Endodermal cell (in vitro differentiated cells): ENCODE measurements at regions not wholly inside any gene's neighbourhood (a gene's known extent, or its start where the extent isn't known, plus 50 kb on each side); places are given as distances from the start of the nearest gene placed in this dataset.

Experiments
- DNase-seq: peaks from one replicate; pipeline ENCODE4 v3.0.0-alpha.2; 2017
- H3K27ac ChIP-seq: 2 replicates; pipeline ENCODE4 v1.5.1; 2013; ENCODE audit warnings: mild to moderate bottlenecking, low read depth, low read length, moderate library complexity
- H3K27me3 ChIP-seq: 2 replicates; pipeline ENCODE4 v1.6.1; 2013; ENCODE audit warnings: mild to moderate bottlenecking, low read length, moderate library complexity; ENCODE audit not compliant: insufficient read depth, control insufficient read depth, poor library complexity, severe bottlenecking
- H3K36me3 ChIP-seq: 2 replicates; pipeline ENCODE4 v1.7.0; 2013; ENCODE audit warnings: mild to moderate bottlenecking, low read length, moderate library complexity; ENCODE audit not compliant: control insufficient read depth, insufficient read depth
- H3K4me1 ChIP-seq: one replicate; pipeline ENCODE4 v1.7.0; 2013; ENCODE audit warnings: low read length; ENCODE audit not compliant: control insufficient read depth, insufficient read depth
- H3K4me3 ChIP-seq: 2 replicates; pipeline ENCODE4 v1.5.1; 2013; ENCODE audit warnings: mild to moderate bottlenecking, low read length, moderate library complexity
- H3K9ac ChIP-seq: 2 replicates; pipeline ENCODE4 v1.6.1; 2013; ENCODE audit warnings: mild to moderate bottlenecking, low read length, moderate library complexity; ENCODE audit not compliant: poor library complexity, severe bottlenecking; ENCODE audit errors: extremely low read depth
- H3K9me3 ChIP-seq: 2 replicates; pipeline ENCODE4 v1.6.1; 2013; ENCODE audit warnings: mild to moderate bottlenecking, low read length, moderate library complexity; ENCODE audit not compliant: control insufficient read depth
- H3K27ac Mint-ChIP-seq: 2 replicates; pipeline ENCODE4 v1.8.0; 2020; ENCODE audit warnings: mixed read lengths
- H3K27me3 Mint-ChIP-seq: 2 replicates; pipeline ENCODE4 v1.8.0; 2021; ENCODE audit warnings: mild to moderate bottlenecking, mixed read lengths; ENCODE audit not compliant: insufficient read depth
- H3K36me3 Mint-ChIP-seq: 2 replicates; pipeline ENCODE4 v1.8.0; 2020; ENCODE audit warnings: low read depth, mixed read lengths
- H3K4me1 Mint-ChIP-seq: 2 replicates; pipeline ENCODE4 v1.8.0; 2020; ENCODE audit warnings: mixed read lengths
- H3K4me3 Mint-ChIP-seq: 2 replicates; pipeline ENCODE4 v1.8.0; 2020; ENCODE audit warnings: mild to moderate bottlenecking, moderate library complexity, mixed read lengths
- H3K9me3 Mint-ChIP-seq: 2 replicates; pipeline ENCODE4 v1.8.0; 2020; ENCODE audit warnings: mild to moderate bottlenecking, mixed read lengths
- WGBS, 2 experiments: methylation state at CpG; one replicate each; pipeline versions ENCODE4 v1.1.5 to v1.1.7; 2013; ENCODE audit warnings: missing lambda C conversion rate in 2 of 2, mixed read lengths in 1 of 2; ENCODE audit not compliant: insufficient coverage in 1 of 2, insufficient read length in 1 of 2; 5-methylcytosine and 5-hydroxymethylcytosine counted together
- TF ChIP-seq, protein P1 (sequence below): fragments of 200-600 bp; sonication (generic); conservative IDR thresholded peaks from 2 replicates; pipeline ENCODE4 v1.5.0; 2021; ENCODE audit warnings: antibody characterized with exemption, mild to moderate bottlenecking

DNA sequence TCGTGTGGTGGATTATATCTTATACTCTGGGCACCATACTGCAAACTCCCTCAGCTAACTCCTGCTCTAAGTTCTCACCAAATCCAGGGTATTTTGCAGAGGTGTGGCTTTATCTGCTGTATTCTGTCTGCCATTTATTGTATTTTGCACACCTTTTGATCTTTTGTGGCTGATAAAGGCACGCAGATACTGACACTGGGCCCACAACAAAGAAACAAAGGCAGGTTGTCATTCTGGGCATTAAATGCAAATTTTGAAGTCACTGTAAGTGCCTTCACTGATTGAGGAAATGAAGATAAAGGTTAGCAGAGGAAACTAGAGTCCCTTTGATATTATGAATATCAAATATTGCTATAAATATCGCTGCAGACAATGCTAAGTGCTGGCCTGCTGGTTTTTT, 265.8 kb upstream of the MEIS1 start:
- no peak for DNase-seq
- Histone ChIP-seq H3K27me3 (no peaks in the 10 kb centered on the region), H3K36me3 (no peaks in the 10 kb centered on the region), H3K27ac (no peak overlapping the region), H3K9ac (no peak overlapping the region), H3K9me3 (no peaks in the 10 kb centered on the region), H3K4me3 (no peak overlapping the region), H3K4me1 (no peaks in the 10 kb centered on the region)
- H3K27me3 Mint-ChIP-seq = no peaks in the 10 kb centered on the region
- 91 to 100% methylated on average over 1 to 3 of the region's 3 CpGs for WGBS, 2 experiments
- peaks cover 9% of the 10 kb centered on the region for H3K4me1 Mint-ChIP-seq
- H3K27ac Mint-ChIP-seq = no peak overlapping the region
- H3K4me3 Mint-ChIP-seq = no peak overlapping the region
- H3K36me3 Mint-ChIP-seq = no peaks in the 10 kb centered on the region
- TF ChIP-seq, protein P1, sequence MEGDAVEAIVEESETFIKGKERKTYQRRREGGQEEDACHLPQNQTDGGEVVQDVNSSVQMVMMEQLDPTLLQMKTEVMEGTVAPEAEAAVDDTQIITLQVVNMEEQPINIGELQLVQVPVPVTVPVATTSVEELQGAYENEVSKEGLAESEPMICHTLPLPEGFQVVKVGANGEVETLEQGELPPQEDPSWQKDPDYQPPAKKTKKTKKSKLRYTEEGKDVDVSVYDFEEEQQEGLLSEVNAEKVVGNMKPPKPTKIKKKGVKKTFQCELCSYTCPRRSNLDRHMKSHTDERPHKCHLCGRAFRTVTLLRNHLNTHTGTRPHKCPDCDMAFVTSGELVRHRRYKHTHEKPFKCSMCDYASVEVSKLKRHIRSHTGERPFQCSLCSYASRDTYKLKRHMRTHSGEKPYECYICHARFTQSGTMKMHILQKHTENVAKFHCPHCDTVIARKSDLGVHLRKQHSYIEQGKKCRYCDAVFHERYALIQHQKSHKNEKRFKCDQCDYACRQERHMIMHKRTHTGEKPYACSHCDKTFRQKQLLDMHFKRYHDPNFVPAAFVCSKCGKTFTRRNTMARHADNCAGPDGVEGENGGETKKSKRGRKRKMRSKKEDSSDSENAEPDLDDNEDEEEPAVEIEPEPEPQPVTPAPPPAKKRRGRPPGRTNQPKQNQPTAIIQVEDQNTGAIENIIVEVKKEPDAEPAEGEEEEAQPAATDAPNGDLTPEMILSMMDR = no peak
- H3K9me3 Mint-ChIP-seq = no peaks in the 10 kb centered on the region

DNA sequence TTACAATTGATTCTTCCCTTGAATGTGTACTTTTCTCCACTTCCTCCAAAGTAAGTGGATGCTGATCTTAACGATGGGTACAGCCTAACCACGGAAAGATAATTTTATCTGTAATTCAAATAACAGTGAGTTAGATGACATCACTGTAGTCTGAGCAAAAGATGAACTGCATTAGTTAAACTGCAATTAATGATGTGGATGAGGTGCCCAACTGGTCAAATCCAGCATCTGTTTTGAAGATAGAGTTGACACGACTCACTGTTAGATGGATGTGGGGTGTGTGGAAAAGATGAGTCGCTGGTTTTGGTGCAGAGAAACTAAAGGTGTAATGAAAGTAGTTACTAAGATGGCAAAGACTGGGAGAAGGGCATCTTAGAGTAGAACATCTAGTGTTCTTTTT, 270.5 kb upstream of the MEIS1 start:
- Histone ChIP-seq H3K4me1 (no peaks in the 10 kb centered on the region), H3K9ac (no peak overlapping the region), H3K27ac (no peak overlapping the region), H3K36me3 (no peaks in the 10 kb centered on the region), H3K9me3 (no peaks in the 10 kb centered on the region), H3K27me3 (no peaks in the 10 kb centered on the region), H3K4me3 (no peak overlapping the region)
- Mint-ChIP-seq H3K4me3 (no peak overlapping the region), H3K4me1 (no peaks in the 10 kb centered on the region), H3K9me3 (peaks cover 2% of the 10 kb centered on the region), H3K27me3 (no peaks in the 10 kb centered on the region), H3K27ac (no peak overlapping the region), H3K36me3 (no peaks in the 10 kb centered on the region)
- 91 to 96% methylated on average over 3 to 4 of the region's 4 CpGs for WGBS, 2 experiments
- TF ChIP-seq, protein P1 = no peak
- DNase-seq = no peak

GRCh38 chr2:66156171-66156570, 278.8 kb upstream of the MEIS1 start:
- Mint-ChIP-seq H3K9me3 (peaks cover 27% of the 10 kb centered on the region), H3K4me1 (no peaks in the 10 kb centered on the region), H3K4me3 (no peak overlapping the region), H3K36me3 (no peaks in the 10 kb centered on the region), H3K27me3 (no peaks in the 10 kb centered on the region), H3K27ac (no peak overlapping the region)
- no peaks in the 10 kb centered on the region for H3K27me3 ChIP-seq
- no peaks in the 10 kb centered on the region for H3K36me3 ChIP-seq
- no peak overlapping the region for H3K9ac ChIP-seq
- TF ChIP-seq, protein P1 = no peak
- H3K4me3 ChIP-seq = no peak overlapping the region
- H3K27ac ChIP-seq = no peak overlapping the region
- H3K4me1 ChIP-seq = no peaks in the 10 kb centered on the region
- peaks cover 13% of the 10 kb centered on the region for H3K9me3 ChIP-seq
- 89% methylated on average over 1 of the region's 1 CpG; no CpG with 5 or more reads in 1 of the 2 experiments for WGBS, 2 experiments
- DNase-seq = no peak
